ENCODE measurements at regions not wholly inside any gene's neighbourhood (a gene's known extent, or its start where the extent isn't known, plus 50 kb on each side); places are given as distances from the start of the nearest gene placed in this dataset.
"Not testable (repeated sequence)": the region's sequence is repeated elsewhere in the genome, so short reads cannot be mapped to it uniquely, and the experiment has no call there.

DNA sequence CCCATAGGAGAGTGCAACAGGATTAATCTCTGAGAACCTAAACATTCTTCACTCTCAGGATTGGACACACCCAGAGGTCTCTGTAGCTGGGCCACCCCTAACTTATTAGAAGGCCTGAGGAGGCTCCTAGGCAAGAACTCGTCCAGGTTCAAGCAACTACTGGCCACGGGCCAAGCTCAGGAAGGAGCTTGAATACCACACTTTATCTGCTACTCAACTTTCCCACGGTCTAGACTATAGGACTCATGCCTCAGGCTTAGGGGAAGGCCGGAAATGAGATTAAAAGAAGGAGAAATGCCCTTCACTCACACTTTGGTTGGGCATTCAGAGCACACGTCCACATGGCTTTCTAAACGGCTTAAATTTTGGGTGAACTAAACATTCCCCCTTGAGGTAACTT lies 142.8 kb upstream of the PHYHIPL start:
- no peak for DNase-seq (ENCODE audit: low read depth in 3 of 3, low spot score in 2 of 3)

DNA sequence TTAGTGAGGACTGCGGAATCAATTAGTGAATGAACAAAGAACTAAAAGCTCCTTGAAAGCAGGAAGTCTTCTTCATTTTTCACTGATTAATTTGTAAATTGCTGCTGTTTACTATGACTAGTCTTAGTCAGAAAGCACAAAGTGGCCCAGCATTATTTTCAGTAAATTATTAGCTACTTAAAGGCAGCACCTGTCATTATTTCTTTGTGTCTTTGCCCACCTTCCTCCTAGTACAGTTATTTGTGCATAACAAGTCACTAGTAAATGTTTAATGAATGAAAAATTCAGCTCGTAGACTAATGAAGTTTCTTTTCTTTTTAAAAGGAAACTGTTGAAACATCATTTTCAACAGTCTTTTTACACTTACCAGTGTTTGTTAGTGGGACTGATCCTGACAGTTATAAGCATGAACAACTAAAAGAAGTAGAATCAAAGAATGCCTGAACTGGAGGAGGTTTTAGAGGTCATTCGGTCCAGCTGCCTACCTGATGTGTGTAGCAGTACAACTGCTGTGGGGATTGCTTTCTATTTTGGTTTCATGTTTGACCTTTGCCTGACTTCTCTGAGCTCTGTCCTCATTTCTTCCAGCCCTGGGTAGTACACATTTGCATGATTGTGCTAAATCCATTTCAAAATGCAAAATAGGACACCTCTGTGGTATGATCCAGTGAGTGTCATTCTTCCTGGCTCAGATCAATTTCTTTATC lies 140.0 kb upstream of the PHYHIPL start:
- DNase-seq (ENCODE audit: low read depth in 3 of 3, low spot score in 2 of 3) = no peak

DNA sequence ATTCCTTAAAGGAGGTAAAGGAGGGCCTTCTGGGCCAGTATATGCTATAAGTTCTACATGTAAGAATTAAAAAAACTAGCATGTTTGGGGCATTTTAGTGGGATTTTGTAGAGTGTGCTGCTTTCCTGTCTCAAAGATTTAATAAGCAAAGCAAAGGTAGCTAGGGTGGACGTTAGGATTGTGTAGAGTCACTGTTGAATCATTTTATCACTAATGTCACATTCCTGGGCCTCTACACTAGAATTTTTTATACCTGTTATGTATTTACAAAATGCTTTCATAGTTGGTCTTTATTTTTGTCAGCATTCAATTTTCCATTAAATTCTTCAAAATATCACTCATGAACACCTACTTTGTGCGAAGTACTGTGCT lies 139.4 kb upstream of the PHYHIPL start:
- DNase-seq (ENCODE audit: low read depth in 3 of 3, low spot score in 2 of 3) = no peak

DNA sequence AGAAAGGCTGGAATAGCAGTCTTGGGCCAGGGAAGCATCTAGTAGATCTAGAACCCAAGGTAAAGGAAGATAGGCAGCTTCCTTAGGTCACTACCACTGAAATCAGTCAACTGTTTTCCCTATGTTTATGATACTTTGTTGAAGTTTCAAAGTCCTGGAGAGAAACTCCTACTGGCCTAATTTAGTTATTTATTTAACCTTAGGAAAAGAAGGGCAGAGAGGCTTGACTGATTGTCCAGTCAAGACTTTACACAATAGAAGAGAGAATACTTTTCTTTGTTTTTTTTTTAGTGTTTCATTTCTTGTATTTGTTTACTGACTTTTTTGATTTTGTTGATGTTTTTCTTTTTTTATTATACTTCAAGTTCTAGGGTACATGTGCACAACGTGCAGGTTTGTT lies 138.9 kb upstream of the PHYHIPL start:
- no peak for DNase-seq (ENCODE audit: low read depth in 3 of 3, low spot score in 2 of 3)

DNA sequence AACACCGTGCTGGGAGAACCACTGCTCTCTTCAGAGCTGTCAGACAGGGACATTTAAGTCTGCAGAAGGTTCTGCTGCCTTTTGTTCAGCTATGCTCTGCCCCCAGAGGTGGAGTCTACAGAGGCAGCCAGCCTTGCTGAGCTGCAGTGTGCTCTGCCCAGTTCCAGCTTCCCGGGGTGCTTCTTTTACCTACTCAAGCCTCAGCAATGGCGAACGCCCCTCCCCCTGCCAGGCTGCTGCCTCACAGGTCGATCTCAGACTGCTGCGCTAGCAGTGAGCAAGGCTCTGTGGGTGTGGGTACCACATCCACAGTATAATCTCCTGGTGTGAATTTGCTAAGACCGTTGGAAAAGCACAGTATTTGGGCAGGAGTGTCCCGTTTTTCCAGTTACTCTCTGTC lies 133.1 kb upstream of the PHYHIPL start:
- not testable (repeated sequence) for DNase-seq (ENCODE audit: low read depth in 3 of 3, low spot score in 2 of 3)

DNA sequence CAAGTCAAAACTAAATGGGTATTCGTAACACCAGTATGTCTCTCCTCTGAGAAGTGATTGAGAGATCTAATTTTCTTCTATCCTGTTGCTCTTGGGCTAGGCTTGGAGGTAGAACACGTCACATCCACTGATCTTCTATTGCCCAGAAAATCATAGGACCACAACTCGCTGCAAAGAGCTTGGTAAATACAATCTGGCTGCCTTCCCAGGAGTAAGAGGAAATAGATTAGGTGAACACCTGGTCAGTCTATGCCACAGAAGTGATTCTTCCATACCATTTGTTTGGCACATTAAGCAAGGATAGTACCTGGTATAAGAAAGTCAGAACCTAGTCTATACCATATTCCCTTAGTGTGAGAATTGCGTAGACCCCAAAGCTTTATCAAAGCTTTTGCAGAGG lies 129.3 kb upstream of the PHYHIPL start:
- DNase-seq (ENCODE audit: low read depth in 3 of 3, low spot score in 2 of 3) = no peak

DNA sequence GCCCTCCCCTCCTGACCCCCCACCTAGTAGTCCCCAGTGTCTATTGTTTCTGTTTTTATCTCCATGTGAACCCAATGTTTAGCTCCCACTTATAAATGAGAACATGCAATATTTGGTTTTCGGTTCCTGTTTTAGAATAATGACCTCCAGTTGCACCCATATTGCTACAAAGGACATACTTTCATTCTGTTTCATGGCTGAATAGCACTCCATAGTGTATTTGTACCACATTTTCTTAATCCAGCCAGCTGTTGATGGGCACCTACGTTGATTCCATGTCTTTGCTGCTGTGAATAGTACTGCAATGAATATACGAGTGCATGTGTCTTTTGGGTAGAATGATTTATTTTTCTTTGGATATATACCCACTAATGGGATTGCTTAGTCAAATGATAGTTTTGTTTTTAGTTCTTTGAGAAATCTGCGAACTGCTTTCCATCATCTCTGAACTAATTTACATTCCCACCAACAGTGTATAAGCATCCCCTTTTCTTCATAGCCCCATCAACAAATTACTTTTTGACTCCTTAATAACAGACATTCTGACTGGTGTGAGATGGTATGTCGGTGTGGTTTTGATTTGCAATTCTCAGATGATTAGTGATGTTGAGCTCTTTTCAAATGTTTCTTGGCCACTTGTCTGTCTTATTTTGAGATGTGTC lies 128.4 kb upstream of the PHYHIPL start:
- no peak for DNase-seq (ENCODE audit: low read depth in 3 of 3, low spot score in 2 of 3)

DNA sequence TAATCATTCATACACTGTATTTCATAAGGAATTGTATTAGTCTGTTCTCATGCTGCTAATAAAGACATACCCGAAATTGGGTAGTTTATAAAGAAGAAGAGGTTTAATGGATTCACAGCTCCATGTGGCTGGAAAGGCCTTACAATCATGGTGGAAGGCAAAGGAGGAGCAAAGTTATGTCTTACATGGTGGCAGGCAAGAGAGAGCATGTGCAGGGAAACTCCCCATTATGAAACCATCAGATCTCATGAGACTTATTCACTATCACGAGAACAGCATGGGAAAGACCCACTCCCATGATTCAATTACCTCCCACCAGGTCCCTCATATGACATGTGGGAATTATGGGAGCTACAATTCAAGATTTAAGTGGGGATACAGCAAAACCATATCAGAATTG lies 122.9 kb upstream of the PHYHIPL start:
- not testable (repeated sequence) for DNase-seq (ENCODE audit: low read depth in 3 of 3, low spot score in 2 of 3)

DNA sequence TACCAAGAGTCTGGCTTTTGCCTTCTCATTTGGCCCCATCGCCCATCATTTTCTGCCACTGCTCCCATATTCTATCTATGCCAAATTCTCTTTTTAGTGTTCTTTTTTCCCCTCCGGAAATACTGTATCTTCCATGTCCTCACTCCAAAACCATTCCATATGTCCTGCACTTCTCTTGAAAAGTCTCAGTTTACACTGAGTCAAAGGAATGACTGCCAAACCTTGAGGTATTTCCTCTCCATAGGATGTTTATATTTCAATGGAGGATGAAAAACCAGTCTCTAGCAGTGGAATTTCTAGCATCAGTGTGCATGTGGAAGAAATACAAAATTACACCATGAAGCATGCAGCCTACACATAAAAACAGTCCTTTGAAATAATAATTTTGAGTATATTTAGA lies 121.4 kb upstream of the PHYHIPL start:
- DNase-seq (ENCODE audit: low read depth in 3 of 3, low spot score in 2 of 3) = no peak

DNA sequence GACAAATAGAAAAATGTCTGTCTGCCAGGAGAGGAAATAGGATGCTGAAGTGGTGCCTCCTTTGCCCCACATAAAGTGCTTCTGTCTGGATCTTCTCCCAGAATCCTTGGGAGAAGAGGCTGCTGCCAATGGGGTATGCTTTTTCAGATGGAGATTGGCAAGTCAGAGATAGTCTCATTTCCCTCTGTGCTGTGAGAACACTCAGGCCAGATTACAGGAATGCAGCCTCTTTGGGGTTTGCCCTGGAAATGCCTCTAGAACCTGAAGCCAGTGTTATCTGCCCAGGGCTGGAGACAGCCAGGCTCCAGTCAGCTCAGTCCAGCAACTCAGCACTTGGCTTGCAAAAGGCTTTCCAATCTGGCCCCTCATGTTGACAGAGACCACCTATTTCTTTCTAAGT lies 119.1 kb upstream of the PHYHIPL start:
- no peak for DNase-seq (ENCODE audit: low read depth in 3 of 3, low spot score in 2 of 3)

DNA sequence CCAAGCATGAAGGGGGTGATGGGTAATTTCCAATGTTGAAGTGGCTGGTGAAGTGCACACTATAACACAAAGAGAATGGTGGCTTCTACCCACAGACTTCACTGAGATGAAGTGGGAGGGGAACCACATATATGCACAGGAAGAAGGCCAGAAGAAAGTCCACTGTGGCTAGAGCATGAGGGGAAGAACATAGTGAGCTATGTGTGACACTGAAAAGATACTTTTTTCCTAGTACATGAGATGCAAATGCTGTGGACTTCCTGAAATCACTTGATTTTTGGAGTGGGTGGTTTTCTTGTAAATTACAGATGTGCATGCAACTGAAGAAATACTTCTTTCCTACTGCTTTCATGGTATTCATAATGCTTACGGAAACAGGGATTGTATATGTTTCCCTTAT lies 115.6 kb upstream of the PHYHIPL start:
- no peak for DNase-seq (ENCODE audit: low read depth in 3 of 3, low spot score in 2 of 3)

DNA sequence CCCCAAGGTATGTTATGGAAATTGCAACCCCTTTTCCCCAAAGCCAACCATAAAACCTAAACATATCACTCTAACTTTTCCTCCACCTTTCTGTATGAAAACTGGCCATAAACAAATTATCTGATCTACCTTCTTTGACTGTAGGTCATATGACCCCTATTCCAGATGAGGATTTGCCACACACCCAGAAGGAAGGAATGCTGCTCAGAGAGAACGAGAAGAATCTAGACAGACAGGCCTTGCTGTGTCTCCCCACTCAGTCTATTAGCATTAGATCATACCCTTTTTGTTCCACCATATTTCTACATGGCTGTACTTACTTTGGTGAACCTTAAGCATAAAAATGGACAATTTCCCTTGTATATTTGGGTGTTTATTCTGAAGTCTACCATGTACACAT lies 113.0 kb upstream of the PHYHIPL start:
- no peak for DNase-seq (ENCODE audit: low read depth in 3 of 3, low spot score in 2 of 3)

DNA sequence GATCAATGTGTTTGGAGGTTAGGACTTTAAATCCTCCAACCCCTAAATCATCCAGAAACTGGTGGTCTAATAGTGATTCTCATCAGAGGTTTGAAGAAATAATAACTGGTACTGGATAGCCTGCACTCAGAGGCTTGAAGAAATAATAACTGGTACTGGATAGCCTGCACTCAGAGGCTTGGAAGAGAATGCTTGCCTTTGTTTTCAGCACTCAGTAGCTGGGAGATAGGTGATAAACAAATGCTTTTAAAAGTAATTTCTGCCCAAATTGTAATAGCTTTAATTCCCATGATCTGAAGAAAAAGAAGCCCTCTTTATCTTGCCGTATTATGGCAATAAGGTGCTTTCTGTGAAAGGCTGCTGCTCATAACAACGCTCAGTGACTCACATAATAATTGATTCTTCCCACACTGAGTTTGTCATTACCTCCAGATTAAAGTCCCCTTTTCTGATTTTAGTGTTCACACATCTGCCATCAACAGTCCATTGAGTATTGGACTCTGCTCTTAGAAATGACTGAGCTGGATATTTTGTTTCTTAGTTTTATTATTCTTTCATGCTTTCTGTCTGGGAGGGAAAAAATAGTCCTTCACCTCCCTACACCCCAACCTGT lies 112.3 kb upstream of the PHYHIPL start:
- DNase-seq (ENCODE audit: low read depth in 3 of 3, low spot score in 2 of 3) = no peak

DNA sequence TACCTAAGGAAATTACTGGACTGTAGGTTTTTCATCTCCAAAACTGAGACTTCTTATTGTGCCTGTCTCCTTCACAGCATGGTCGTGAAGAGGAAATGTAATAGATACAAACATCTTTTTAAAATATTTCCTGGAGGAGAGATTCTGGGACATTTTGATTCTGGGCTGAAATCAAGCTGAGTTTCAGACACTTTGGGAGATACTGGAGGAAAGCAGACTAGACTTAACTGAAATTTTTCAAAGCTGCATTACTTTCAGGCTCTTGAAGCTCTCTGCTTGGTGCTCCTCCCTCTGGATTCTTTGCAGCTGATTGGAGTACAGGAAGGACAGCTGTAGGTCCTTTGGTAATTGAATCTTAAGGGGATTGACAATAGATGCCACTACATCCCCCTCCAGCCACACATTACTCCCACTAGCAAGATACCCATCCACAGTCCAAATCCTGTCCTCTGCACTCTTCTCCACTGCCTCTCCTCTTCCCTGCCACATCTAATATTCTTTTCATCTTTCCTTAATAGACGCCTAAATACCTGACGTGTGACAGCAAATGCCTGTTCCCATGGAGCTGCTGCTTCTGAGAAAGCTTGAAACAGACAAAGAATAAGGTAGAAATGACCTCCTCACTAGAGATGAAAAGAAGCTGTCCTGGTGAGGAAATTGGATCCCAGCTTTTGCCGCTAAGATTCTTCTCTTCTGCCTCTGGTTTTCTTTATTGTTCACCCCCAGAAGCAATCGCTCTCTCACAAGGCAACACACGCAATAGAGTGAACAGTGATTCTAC lies 111.5 kb upstream of the PHYHIPL start:
- no peak for DNase-seq (ENCODE audit: low read depth in 3 of 3, low spot score in 2 of 3)

DNA sequence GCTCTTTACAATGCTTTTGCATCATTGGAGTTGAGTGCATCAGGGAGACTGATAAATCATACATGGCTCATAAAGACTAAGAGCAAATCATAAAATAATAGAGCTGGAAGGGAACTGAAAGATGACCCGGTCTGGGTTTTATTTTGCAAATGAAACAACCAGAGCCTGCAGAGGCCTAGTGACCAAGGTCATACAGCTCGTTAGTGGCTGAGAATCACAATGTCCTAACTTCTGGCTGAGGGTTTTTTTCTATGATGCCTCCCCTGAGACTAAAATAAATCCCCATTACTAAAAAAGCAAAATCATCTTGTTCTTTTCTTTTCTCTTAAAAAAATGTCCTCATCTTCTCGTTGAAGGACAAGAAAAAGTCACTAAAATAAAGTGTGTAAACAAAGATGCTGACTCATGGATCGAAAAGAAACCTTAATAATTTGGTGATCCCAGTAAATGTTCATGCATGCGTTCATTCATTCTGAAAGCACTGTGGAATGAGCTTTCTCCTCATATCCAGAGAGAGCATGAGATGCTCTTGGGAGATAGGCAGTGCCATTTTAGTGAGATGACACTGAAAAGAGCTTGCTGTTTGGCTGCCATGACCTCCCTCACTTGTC lies 107.8 kb upstream of the PHYHIPL start:
- DNase-seq (ENCODE audit: low read depth in 3 of 3, low spot score in 2 of 3) = no peak

DNA sequence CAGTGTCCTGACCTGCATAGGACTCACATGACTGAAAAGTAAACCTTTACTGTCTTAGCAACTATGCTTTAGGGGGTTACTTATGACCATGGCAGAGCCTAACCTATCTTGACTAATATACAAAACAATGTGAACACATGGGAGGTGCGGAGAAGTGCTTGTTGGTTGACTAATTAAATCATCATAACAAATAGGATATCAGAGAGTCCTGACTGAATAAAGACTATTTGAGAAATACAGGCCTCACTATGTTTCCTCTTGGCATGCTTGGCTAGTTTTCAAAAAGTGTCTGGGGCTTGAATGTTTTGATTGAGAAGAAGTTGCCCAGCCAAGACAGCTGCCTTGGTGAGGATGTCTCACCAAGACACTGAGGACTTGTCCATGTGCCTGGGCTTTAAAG lies 104.4 kb upstream of the PHYHIPL start:
- DNase-seq (ENCODE audit: low read depth in 3 of 3, low spot score in 2 of 3) = no peak

DNA sequence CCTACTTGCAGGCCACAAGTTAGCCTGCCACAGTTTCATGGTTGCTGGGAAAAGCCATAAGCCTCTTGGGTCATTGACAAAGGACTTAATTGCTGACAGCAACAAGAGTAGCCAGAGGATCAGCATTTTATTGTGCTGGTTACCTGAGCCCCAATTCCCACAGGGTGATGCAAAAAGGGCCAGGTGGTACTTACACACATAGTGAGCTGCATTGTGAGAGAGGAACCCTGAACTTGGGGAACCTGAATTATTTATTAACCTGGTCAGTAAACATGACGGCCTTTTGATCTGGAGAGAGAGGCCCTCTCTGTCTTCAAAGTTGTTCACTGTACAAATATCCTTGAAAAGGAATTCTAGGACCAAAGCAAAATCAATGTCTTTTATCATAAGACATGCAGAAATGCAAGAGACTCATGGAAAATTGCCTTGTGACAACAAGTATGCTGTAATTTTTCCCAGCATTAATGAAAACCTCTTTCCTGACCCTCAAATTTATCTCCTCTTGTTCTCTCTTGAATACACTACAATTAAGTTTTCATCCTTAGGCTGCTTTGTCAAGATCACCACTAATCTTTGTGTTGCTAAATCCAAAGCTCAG lies 102.9 kb upstream of the PHYHIPL start:
- DNase-seq (ENCODE audit: low read depth in 3 of 3, low spot score in 2 of 3) = no peak

DNA sequence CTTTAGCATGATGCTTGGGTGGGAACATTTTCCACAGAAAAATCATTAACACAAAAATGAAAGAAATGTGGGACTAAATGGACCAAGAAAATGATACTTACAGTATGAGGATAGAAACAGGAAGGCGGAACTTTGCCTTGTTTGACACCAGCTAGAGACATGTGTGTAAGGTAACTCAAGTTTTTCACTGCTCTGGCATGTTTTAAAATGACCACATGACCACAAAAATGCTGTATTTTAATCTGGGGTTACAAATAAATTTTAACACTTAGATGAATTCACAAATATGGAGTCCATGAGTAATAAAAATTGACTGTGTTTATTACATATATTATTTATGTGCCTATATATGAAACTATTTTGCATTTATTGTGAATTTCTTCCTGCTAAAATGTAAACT lies 100.9 kb upstream of the PHYHIPL start:
- DNase-seq (ENCODE audit: low read depth in 3 of 3, low spot score in 2 of 3) = no peak

DNA sequence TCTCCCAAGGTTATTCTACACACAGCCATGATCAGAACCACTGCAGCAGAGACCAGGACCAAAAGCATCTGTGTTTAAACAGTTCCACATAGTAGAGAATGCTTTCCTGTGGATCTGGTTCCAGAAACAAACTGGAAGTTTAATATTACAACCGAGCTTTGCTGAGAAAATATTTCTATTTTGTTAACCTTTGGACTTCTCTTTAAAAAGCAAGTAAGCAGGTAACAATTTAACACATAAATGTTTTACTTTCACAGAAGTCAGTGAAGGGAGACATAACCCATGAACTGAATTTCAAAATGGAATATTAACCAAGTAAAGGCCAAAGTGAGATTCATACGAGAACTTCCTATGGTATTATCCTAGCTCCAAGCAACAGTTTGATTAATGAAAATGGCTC lies 98.6 kb upstream of the PHYHIPL start:
- no peak for DNase-seq (ENCODE audit: low read depth in 3 of 3, low spot score in 2 of 3)

DNA sequence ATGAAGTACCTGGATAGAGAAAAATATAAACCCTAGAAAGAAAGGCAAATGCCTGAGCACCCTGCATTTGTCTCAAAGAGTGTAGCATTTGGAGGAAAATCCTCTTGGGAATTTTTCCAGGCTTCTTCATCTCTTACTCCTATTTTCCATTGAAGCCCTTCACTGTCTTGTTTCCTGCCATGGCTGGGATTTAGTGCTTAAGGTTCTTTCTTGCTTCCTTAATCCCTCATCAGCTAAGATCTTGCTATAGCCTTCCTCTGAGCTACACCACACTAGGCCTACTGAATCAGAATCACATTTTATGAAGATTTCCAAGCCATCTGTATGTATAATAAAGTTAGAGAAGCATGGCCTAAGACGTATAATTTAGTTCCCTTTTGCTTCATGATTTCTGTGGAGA lies 97.5 kb upstream of the PHYHIPL start:
- DNase-seq (ENCODE audit: low read depth in 3 of 3, low spot score in 2 of 3) = no peak

Data from right renal cortex interstitium (tissue), 3 donors.